Psoas muscle (tissue), 7 donors: ENCODE measurements at regions not wholly inside any gene's neighbourhood (a gene's known extent, or its start where the extent isn't known, plus 50 kb on each side); places are given as distances from the start of the nearest gene placed in this dataset.

ENCODE experiments used
- ATAC-seq, 4 donors: fragments of 200-7000 bp; cut with Tn5 transposase; one replicate each; pipeline ENCODE4 v1.9.1; 2020; ENCODE audit warnings: moderate library complexity in 3 of 4, mild to moderate bottlenecking in 2 of 4
- DNase-seq, 2 donors: peaks; one replicate each; pipeline ENCODE4 v3.0.0-alpha.2; 2020
- H3K27ac ChIP-seq: fragments of 200-600 bp; one replicate; pipeline ENCODE4 v1.8.0; 2022
- H3K27me3 ChIP-seq, 3 donors: fragments of 200-600 bp in 1 of 3; one replicate each; pipeline versions ENCODE4 v1.6.1 to v1.8.0; 2013 to 2022; ENCODE audit warnings: low read length in 2 of 3, mild to moderate bottlenecking in 2 of 3, moderate library complexity in 1 of 3; ENCODE audit not compliant: insufficient read depth in 3 of 3
- H3K36me3 ChIP-seq, 2 donors: fragments of 200-600 bp in 1 of 2; one replicate each; pipeline versions ENCODE4 v1.6.1 to v1.8.0; 2013 to 2022; ENCODE audit warnings: low read depth in 1 of 2, mild to moderate bottlenecking in 1 of 2, moderate library complexity in 1 of 2; ENCODE audit not compliant: insufficient read depth in 1 of 2
- H3K4me1 ChIP-seq: fragments of 200-600 bp; one replicate; pipeline ENCODE4 v1.8.0; 2022
- H3K4me3 ChIP-seq: fragments of 200-600 bp; one replicate; pipeline ENCODE4 v1.8.0; 2022; ENCODE audit warnings: mild to moderate bottlenecking
- H3K9me3 ChIP-seq: fragments of 200-600 bp; one replicate; pipeline ENCODE4 v1.8.0; 2022
- WGBS, 3 donors: extraction: QIAGEN DNeasy Blood & Tissue Kit; methylation state at CpG; one replicate each; pipeline versions ENCODE4 v1.1.6 to v1.1.7; 2013; 5-methylcytosine and 5-hydroxymethylcytosine counted together
- intact Hi-C, 2 donors: fragments of 100-400 bp; cut with DNase I; formaldehyde crosslinking; loops; one replicate each; pipeline versions ENCODE4 v1.11.0 to v1.14.2; 2022
- TF ChIP-seq, protein P1 (sequence below): fragments of 200-600 bp; IDR thresholded peaks from one replicate; pipeline ENCODE4 v1.8.0; 2022; ENCODE audit warnings: antibody characterized with exemption
- donor health status: healthy with polysubstance abuse.
- donor health status: DM: no; HTN: no; CAD: no; lungs with moderate emphysema.
- donor health status: Bipolar disorder and iron deficiency.
- donor health status: healthy.
- donor health status: DM: yes; HTN: yes; CAD: no.
- donor health status: DM: no; HTN: no; CAD: no.
- donor health status: DM: yes; HTN: yes; CAD: no.

DNA sequence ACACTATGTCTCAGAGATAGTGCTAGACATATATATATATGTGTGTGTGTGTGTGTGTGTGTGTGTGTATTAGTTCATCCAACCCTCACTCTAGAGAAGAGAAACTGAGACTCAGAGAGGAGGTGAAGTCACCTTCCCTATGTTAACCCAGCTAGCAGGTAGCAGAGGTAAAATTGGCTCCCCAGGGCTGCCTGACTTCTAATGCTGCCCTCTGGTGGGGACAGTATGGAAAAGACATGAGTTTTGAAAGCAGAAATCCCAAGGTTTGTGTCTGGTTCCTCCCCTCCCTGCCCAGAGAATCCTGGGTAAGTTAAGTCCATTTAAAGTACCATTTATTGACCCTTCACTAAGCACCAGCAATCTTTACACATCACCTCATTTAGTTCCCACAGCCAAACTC lies 137.7 kb downstream of the THNSL2 start:
- intact Hi-C loops, result no loop called here
- Histone ChIP-seq H3K4me1 (no peaks in the 10 kb centered on the region), H3K36me3 (no peaks in the 10 kb centered on the region)

DNA sequence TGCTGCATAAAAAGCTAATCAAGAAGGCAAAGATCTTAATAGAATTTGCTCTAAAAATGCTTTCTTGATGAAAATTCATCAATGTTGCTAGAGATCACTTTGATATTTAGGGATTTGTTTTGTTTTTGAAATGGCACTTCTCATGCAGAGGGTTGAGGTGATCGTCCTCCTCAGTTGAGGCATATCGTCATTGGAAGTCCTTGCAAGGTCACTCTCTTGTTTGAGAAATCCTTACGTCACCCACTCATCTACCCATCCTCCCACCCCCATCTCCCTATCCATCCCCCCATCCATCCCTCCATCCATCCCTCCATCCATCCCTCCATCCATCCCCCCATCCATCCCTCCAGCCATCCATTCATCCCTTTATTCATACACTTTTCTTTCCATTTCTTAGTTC lies 133.7 kb downstream of the THNSL2 start:
- ATAC-seq (no peak), DNase-seq (no peak)
- peaks cover 0 to 3% (median 0%) of the 10 kb centered on the region in 3 donors for H3K27me3 ChIP-seq
- no peaks in the 10 kb centered on the region for H3K4me1 ChIP-seq
- WGBS, 3 donors, result 85 to 92% (median 90%) methylated on average over 3 of the region's 3 CpGs
- no peak overlapping the region for H3K27ac ChIP-seq
- no peaks in the 10 kb centered on the region for H3K9me3 ChIP-seq
- no peaks in the 10 kb centered on the region for H3K36me3 ChIP-seq
- intact Hi-C loops, result no loop called here
- TF ChIP-seq, protein P1, sequence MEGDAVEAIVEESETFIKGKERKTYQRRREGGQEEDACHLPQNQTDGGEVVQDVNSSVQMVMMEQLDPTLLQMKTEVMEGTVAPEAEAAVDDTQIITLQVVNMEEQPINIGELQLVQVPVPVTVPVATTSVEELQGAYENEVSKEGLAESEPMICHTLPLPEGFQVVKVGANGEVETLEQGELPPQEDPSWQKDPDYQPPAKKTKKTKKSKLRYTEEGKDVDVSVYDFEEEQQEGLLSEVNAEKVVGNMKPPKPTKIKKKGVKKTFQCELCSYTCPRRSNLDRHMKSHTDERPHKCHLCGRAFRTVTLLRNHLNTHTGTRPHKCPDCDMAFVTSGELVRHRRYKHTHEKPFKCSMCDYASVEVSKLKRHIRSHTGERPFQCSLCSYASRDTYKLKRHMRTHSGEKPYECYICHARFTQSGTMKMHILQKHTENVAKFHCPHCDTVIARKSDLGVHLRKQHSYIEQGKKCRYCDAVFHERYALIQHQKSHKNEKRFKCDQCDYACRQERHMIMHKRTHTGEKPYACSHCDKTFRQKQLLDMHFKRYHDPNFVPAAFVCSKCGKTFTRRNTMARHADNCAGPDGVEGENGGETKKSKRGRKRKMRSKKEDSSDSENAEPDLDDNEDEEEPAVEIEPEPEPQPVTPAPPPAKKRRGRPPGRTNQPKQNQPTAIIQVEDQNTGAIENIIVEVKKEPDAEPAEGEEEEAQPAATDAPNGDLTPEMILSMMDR, result no peak
- H3K4me3 ChIP-seq, result no peak overlapping the region

More for the DNA sequence above, 137.7 kb downstream of the THNSL2 start:
- Histone ChIP-seq H3K27me3 (peaks cover 0 to 3% (median 0%) of the 10 kb centered on the region in 3 donors), H3K4me3 (no peak overlapping the region), H3K27ac (no peak overlapping the region), H3K9me3 (peaks cover 13% of the 10 kb centered on the region)
- ATAC-seq (no peak), DNase-seq (no peak)
- TF ChIP-seq, protein P1, result peak; percentile 7

DNA sequence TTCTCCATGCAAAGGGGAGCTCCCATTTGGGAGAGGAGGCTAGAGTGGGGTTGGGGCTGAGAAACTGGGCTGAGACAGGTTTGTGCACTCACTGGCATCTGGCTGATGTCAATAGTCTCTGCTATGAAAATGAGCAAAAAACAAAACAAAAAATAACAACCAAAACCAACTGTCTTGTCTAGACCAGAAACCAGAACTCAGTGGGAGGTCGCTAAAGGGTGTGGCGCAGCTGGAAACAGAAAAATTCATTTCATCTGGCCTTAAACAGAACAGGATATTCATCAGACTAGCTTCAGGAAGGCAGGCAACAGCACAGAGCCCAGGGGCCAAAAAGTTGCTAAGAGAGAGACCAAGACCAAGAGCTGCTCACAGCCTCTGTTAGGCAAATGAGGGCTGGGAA lies 126.1 kb downstream of the THNSL2 start:
- H3K4me3 ChIP-seq, result no peak overlapping the region
- H3K4me1 ChIP-seq, result no peaks in the 10 kb centered on the region
- H3K9me3 ChIP-seq, result no peaks in the 10 kb centered on the region
- H3K27ac ChIP-seq, result no peak overlapping the region
- intact Hi-C loops, result no loop called here
- DNase-seq, result no peak
- 83 to 88% (median 85%) methylated on average over 2 of the region's 2 CpGs for WGBS, 3 donors
- no peak for ATAC-seq
- H3K27me3 ChIP-seq, result peaks cover 0 to 3% (median 0%) of the 10 kb centered on the region in 3 donors
- TF ChIP-seq, protein P1, result no peak
- no peaks in the 10 kb centered on the region for H3K36me3 ChIP-seq

DNA sequence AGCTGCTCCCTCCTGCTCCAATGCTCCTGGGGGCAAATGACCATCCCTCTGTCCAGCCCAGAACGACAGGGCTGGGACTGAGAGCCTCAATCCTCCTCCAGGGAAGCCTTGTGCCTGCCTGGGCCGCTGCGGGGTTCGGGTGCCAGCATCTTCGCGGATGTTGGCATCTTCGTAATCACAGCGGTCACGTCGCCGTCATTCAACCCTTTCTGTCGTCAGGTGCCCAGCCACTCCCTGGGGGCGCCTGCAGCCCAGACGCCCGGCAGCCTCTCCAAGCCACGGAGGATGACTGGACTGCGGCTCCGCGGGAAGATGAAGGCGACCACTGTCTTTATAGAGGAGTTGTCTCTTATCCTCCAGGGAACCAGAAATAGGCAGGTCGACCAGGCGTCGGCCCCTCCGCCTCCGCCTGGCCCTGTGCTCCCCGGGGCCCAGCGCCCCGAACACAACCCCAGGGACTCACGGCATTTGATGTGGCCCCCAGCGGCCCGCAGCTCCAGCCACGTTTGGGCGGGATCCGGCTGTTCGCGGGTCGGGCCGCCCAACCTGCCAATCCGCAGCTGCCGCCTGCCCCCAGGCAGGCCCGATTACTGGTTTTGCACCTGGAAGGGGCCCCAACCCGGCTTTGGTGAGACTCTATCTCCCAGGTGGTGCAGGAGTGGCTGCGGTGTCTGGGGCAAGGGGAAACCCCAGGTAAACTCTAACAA lies 113.9 kb downstream of the THNSL2 start:
- Histone ChIP-seq H3K9me3 (no peaks in the 10 kb centered on the region), H3K36me3 (no peaks in the 10 kb centered on the region), H3K4me1 (no peaks in the 10 kb centered on the region), H3K27me3 (peaks cover 3 to 15% (median 4%) of the 10 kb centered on the region in 3 donors), H3K27ac (no peak overlapping the region), H3K4me3 (no peak overlapping the region)
- no peak for ATAC-seq
- WGBS, 3 donors, result 23 to 28% (median 26%) methylated on average over 43 of the region's 43 CpGs
- DNase-seq, result no peak
- intact Hi-C loops, result no loop called here
- TF ChIP-seq, protein P1, result no peak
